Cardiac septum (tissue), 1 donor: ENCODE measurements at regions not wholly inside any gene's neighbourhood (a gene's known extent, or its start where the extent isn't known, plus 50 kb on each side); places are given as distances from the start of the nearest gene placed in this dataset.

Source experiments
- DNase-seq: peaks from one replicate; pipeline ENCODE4 v3.0.0-alpha.2; 2020; ENCODE audit warnings: low spot score
- intact Hi-C: fragments of 100-400 bp; cut with DNase I; formaldehyde crosslinking; loops from one replicate; pipeline ENCODE4 v1.14.0; 2022
- donor health status: DM: no; HTN: no; CAD: no.

- no peak for DNase-seq
- intact Hi-C loops = no loop called here
Measured at GRCh38 chr1:48164571-48164970, 57.9 kb upstream of the SLC5A9 start.

GRCh38 chr1:48160486-48161132 is 61.9 kb upstream of the SLC5A9 start:
- no peak for DNase-seq
- intact Hi-C loops = no loop called here

GRCh38 chr1:48139275-48139674 is 83.2 kb upstream of the SLC5A9 start:
- intact Hi-C loops = no loop called here
- no peak for DNase-seq

- intact Hi-C loops = no loop called here
- DNase-seq = no peak
Measured at GRCh38 chr1:48127735-48128685, 94.5 kb upstream of the SLC5A9 start.

- intact Hi-C loops = no loop called here
- no peak for DNase-seq
Measured at GRCh38 chr1:48123647-48124046, 98.9 kb upstream of the SLC5A9 start.

- intact Hi-C loops = no loop called here
- DNase-seq = no peak
Measured at GRCh38 chr1:48121955-48122354, 100.6 kb upstream of the SLC5A9 start.

GRCh38 chr1:48120621-48121020 is 101.9 kb upstream of the SLC5A9 start:
- no peak for DNase-seq
- intact Hi-C loops = no loop called here

GRCh38 chr1:48115835-48116234 is 106.7 kb upstream of the SLC5A9 start:
- intact Hi-C loops = no loop called here
- no peak for DNase-seq

- DNase-seq = no peak
- intact Hi-C loops = no loop called here
Measured at GRCh38 chr1:48114596-48115382, 107.7 kb upstream of the SLC5A9 start.

- no peak for DNase-seq
- intact Hi-C loops = loop anchor here (1.0 to 2.0 kb wide), 2 partner anchors 93 to 387 kb away; no protein-coding TSS in a partner anchor
Measured at GRCh38 chr1:48109390-48110013, 112.3 kb upstream of the TRABD2B start.

GRCh38 chr1:48107516-48107915 is 110.3 kb upstream of the TRABD2B start:
- intact Hi-C loops = no loop called here

GRCh38 chr1:48106049-48106448 is 108.9 kb upstream of the TRABD2B start:
- DNase-seq = no peak
- intact Hi-C loops = no loop called here

More at GRCh38 chr1:48107516-48107915, 110.3 kb upstream of the TRABD2B start:
- DNase-seq = no peak

GRCh38 chr1:48105165-48105564 is 108.0 kb upstream of the TRABD2B start:
- DNase-seq = no peak
- intact Hi-C loops = no loop called here

GRCh38 chr1:48103495-48103894 is 106.3 kb upstream of the TRABD2B start:
- intact Hi-C loops = no loop called here
- no peak for DNase-seq

GRCh38 chr1:48102766-48103165 is 105.6 kb upstream of the TRABD2B start:
- intact Hi-C loops = no loop called here
- no peak for DNase-seq

GRCh38 chr1:48099072-48099773 is 102.0 kb upstream of the TRABD2B start:
- DNase-seq = no peak
- intact Hi-C loops = no loop called here

GRCh38 chr1:48093696-48094528 is 96.7 kb upstream of the TRABD2B start:
- no peak for DNase-seq
- intact Hi-C loops = no loop called here

- intact Hi-C loops = no loop called here
Measured at GRCh38 chr1:48093147-48093546, 96.0 kb upstream of the TRABD2B start.

More at GRCh38 chr1:48093147-48093546, 96.0 kb upstream of the TRABD2B start:
- DNase-seq = no peak
